ENCODE measurements at regions not wholly inside any gene's neighbourhood (a gene's known extent, or its start where the extent isn't known, plus 50 kb on each side); places are given as distances from the start of the nearest gene placed in this dataset.

DNA sequence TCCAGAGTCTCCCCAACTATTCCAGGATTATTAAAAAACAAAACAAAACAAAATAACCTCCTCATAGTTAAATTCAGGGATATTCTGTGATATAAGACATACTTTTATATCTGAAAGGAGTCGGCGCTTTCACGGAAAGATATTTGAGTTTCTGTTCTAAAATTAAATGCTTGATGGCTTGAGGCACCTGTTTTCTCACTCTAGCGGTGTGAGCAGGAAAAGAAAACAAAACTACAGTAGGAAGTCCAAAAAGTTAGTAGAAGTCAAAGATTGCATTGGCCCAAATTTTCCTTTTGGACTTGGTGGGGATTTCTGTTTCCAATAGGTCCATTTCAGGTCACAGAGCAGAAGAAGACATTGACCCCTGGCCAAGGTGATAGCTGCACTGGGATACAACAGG, 716.1 kb upstream of the POT1 start:
- TF ChIP-seq, protein P1, sequence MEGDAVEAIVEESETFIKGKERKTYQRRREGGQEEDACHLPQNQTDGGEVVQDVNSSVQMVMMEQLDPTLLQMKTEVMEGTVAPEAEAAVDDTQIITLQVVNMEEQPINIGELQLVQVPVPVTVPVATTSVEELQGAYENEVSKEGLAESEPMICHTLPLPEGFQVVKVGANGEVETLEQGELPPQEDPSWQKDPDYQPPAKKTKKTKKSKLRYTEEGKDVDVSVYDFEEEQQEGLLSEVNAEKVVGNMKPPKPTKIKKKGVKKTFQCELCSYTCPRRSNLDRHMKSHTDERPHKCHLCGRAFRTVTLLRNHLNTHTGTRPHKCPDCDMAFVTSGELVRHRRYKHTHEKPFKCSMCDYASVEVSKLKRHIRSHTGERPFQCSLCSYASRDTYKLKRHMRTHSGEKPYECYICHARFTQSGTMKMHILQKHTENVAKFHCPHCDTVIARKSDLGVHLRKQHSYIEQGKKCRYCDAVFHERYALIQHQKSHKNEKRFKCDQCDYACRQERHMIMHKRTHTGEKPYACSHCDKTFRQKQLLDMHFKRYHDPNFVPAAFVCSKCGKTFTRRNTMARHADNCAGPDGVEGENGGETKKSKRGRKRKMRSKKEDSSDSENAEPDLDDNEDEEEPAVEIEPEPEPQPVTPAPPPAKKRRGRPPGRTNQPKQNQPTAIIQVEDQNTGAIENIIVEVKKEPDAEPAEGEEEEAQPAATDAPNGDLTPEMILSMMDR (IDR thresholded peaks at IDR 0.05), result no peak
- TF ChIP-seq EZH2phosphoT487 (IDR thresholded peaks at IDR 0.05), result no peak
